H1 (cell line): ENCODE measurements at regions not wholly inside any gene's neighbourhood (a gene's known extent, or its start where the extent isn't known, plus 50 kb on each side); places are given as distances from the start of the nearest gene placed in this dataset.
A peak's percentile ranks its signal among the peaks of the same experiment; 100 is the strongest.

ENCODE experiments used
- CTCF ChIA-PET: fragments of 300-600 bp; sonication (Branson Sonifier 250); formaldehyde crosslinking; loops from one replicate; lab custom pipeline; 2021; ENCODE audit not compliant: partially characterized antibody; lab: Charles Lee
- POLR2A ChIA-PET: fragments of 300-600 bp; sonication (Branson Sonifier 250); formaldehyde crosslinking; loops from one replicate; lab custom pipeline; 2021; ENCODE audit warnings: inconsistent platforms; ENCODE audit not compliant: partially characterized antibody; lab: Charles Lee
- DNase-seq, 2 experiments: peaks; one replicate each; pipeline versions ENCODE4 v3.0.0 to v3.0.0-alpha.2; 2010 to 2022; ENCODE audit warnings: low spot score in 2 of 2, low read depth in 1 of 2, mixed read lengths in 1 of 2
- FAIRE-seq: peaks from 2 replicates; lab custom pipeline; 2011; peaks lifted over from hg19 to GRCh38; lab: Jason Lieb, UNC
- H2AFZ ChIP-seq: 2 replicates; pipeline ENCODE4 v1.8.1; 2012; ENCODE audit warnings: low read length, inconsistent platforms
- H2AK5ac ChIP-seq: 2 replicates; pipeline ENCODE4 v1.6.1; 2013; ENCODE audit warnings: low read depth, low read length
- H2BK120ac ChIP-seq: replicated peaks from 2 replicates; pipeline ENCODE3; 2013; ENCODE audit warnings: low read depth, low read length, inconsistent platforms
- H2BK12ac ChIP-seq: 2 replicates; pipeline ENCODE4 v1.6.1; 2013; ENCODE audit warnings: low read depth, low read length
- H2BK15ac ChIP-seq: 2 replicates; pipeline ENCODE4 v1.6.1; 2013; ENCODE audit warnings: low read length
- H2BK20ac ChIP-seq: 2 replicates; pipeline ENCODE4 v1.6.1; 2013; ENCODE audit warnings: low read length
- H2BK5ac ChIP-seq: 2 replicates; pipeline ENCODE4 v1.6.1; 2013; ENCODE audit warnings: low read depth, low read length
- H3K14ac ChIP-seq: 2 replicates; pipeline ENCODE4 v1.6.1; 2013; ENCODE audit warnings: inconsistent platforms; ENCODE audit not compliant: insufficient read length
- H3K18ac ChIP-seq: 2 replicates; pipeline ENCODE4 v1.6.1; 2013; ENCODE audit warnings: low read length; ENCODE audit errors: extremely low read depth
- H3K23ac ChIP-seq: 2 replicates; pipeline ENCODE4 v1.6.1; 2013; ENCODE audit warnings: inconsistent platforms; ENCODE audit not compliant: insufficient read length
- H3K23me2 ChIP-seq: 2 replicates; pipeline ENCODE4 v1.6.1; 2013; ENCODE audit warnings: low read depth, low read length
- H3K27ac ChIP-seq: 2 replicates; pipeline ENCODE4 v1.6.1; 2011; ENCODE audit warnings: low read depth, low read length, inconsistent platforms
- H3K27me3 ChIP-seq, 4 experiments: replicated peaks in 1 of 4; 1 replicate in 1 of 4; 2 replicates in 3 of 4; pipeline versions ENCODE4 v1.6.1 to v1.8.1; 2011 to 2013; ENCODE audit warnings: low read length in 3 of 4, mild to moderate bottlenecking in 3 of 4, inconsistent platforms in 2 of 4, mixed read lengths in 2 of 4, moderate library complexity in 1 of 4; ENCODE audit not compliant: control insufficient read depth in 3 of 4, insufficient read depth in 3 of 4; ENCODE audit errors: extremely low read depth in 1 of 4
- H3K36me3 ChIP-seq, 4 experiments: 2 replicates each; pipeline versions ENCODE4 v1.6.1 to v1.8.1; 2011 to 2013; ENCODE audit warnings: mild to moderate bottlenecking in 4 of 4, low read length in 3 of 4, moderate library complexity in 2 of 4, control low read depth in 1 of 4, inconsistent platforms in 1 of 4; ENCODE audit not compliant: insufficient read depth in 4 of 4, control insufficient read depth in 2 of 4
- H3K4ac ChIP-seq: replicated peaks from 2 replicates; pipeline ENCODE3; 2013; ENCODE audit warnings: low read length, low read depth, mixed read lengths, inconsistent platforms; ENCODE audit not compliant: insufficient read length
- H3K4me1 ChIP-seq, 4 experiments: replicated peaks in 1 of 4; 1 replicate in 1 of 4; 2 replicates in 3 of 4; pipeline versions ENCODE4 v1.6.1 to v1.8.1; 2011 to 2013; ENCODE audit warnings: low read length in 3 of 4, inconsistent platforms in 2 of 4, mixed read lengths in 1 of 4; ENCODE audit not compliant: insufficient read depth in 4 of 4, control insufficient read depth in 3 of 4
- H3K4me2 ChIP-seq, 2 experiments: 2 replicates each; pipeline versions ENCODE4 v1.6.1 to v1.8.1; 2011 to 2013; ENCODE audit warnings: low read depth in 2 of 2, low read length in 2 of 2, control low read depth in 1 of 2, inconsistent platforms in 1 of 2, mild to moderate bottlenecking in 1 of 2; ENCODE audit not compliant: insufficient read depth in 1 of 2
- H3K4me3 ChIP-seq, 4 experiments: fragments of 200-600, 300-600 bp in 1 of 4; sonication (generic), shearing (Covaris generic), sonication (Bioruptor Twin) in 1 of 4; 2 replicates each; pipeline versions ENCODE4 v1.5.1 to v1.8.1; 2011 to 2016; ENCODE audit warnings: low read length in 4 of 4, low read depth in 3 of 4, control low read depth in 2 of 4, inconsistent platforms in 2 of 4, mild to moderate bottlenecking in 2 of 4, mixed read lengths in 1 of 4, moderate library complexity in 1 of 4; ENCODE audit not compliant: insufficient read depth in 2 of 4; ENCODE audit errors: extremely low read depth in 1 of 4
- H3K56ac ChIP-seq: replicated peaks from 2 replicates; pipeline ENCODE3; 2013; ENCODE audit warnings: low read depth, mild to moderate bottlenecking, mixed read lengths, low read length, inconsistent platforms; ENCODE audit not compliant: insufficient read length
- H3K79me1 ChIP-seq: 2 replicates; pipeline ENCODE4 v1.6.1; 2013; ENCODE audit warnings: low read depth, low read length, control low read depth
- H3K79me2 ChIP-seq, 2 experiments: 2 replicates each; pipeline versions ENCODE4 v1.6.1 to v1.8.1; 2012 to 2013; ENCODE audit warnings: low read length in 2 of 2, mild to moderate bottlenecking in 2 of 2, inconsistent platforms in 1 of 2; ENCODE audit not compliant: insufficient read depth in 2 of 2, control insufficient read depth in 1 of 2
- H3K9ac ChIP-seq, 4 experiments: replicated peaks in 1 of 4; 1 replicate in 1 of 4; 2 replicates in 3 of 4; pipeline versions ENCODE4 v1.6.1 to v1.8.1; 2011 to 2013; ENCODE audit warnings: low read depth in 3 of 4, low read length in 3 of 4, control low read depth in 2 of 4, mild to moderate bottlenecking in 2 of 4, moderate library complexity in 2 of 4, inconsistent platforms in 1 of 4; ENCODE audit errors: extremely low read depth in 1 of 4
- H3K9me3 ChIP-seq, 2 experiments: 2 replicates each; pipeline versions ENCODE4 v1.6.1 to v1.8.1; 2012 to 2013; ENCODE audit warnings: mild to moderate bottlenecking in 2 of 2, moderate library complexity in 2 of 2, control low read depth in 1 of 2, inconsistent platforms in 1 of 2, low read depth in 1 of 2, low read length in 1 of 2, mixed read lengths in 1 of 2; ENCODE audit not compliant: insufficient read depth in 2 of 2
- H4K20me1 ChIP-seq, 2 experiments: replicated peaks in 1 of 2; 2 replicates each; pipeline versions ENCODE3 to v1.8.1; 2011 to 2013; ENCODE audit warnings: inconsistent platforms in 2 of 2, low read length in 2 of 2, mild to moderate bottlenecking in 1 of 2; ENCODE audit not compliant: insufficient read depth in 2 of 2, control insufficient read depth in 1 of 2
- H4K5ac ChIP-seq: 2 replicates; pipeline ENCODE4 v1.6.1; 2013; ENCODE audit warnings: low read length, low read depth, mixed read lengths, inconsistent platforms; ENCODE audit not compliant: insufficient read length
- H4K8ac ChIP-seq: 2 replicates; pipeline ENCODE4 v1.8.0; 2013; ENCODE audit warnings: mild to moderate bottlenecking, moderate library complexity, low read length, inconsistent platforms; ENCODE audit not compliant: insufficient read depth; ENCODE audit errors: extremely low read depth
- H4K91ac ChIP-seq: replicated peaks from 2 replicates; pipeline ENCODE3; 2013; ENCODE audit warnings: low read length, mixed read lengths, inconsistent platforms; ENCODE audit not compliant: insufficient read length
- ASH2L ChIP-seq: fragments of 200-600, 300-600 bp; sonication (generic); IDR thresholded peaks from one replicate; pipeline ENCODE4 v1.7.1; 2017; ENCODE audit warnings: low read length
- CTBP2 ChIP-seq: IDR thresholded peaks from 2 replicates; pipeline ENCODE4 v1.7.0; 2011; ENCODE audit warnings: borderline replicate concordance, mild to moderate bottlenecking, moderate library complexity, mixed read lengths, low read length; ENCODE audit not compliant: insufficient read depth, insufficient read length
- POU5F1 ChIP-seq: IDR thresholded peaks from 2 replicates; pipeline ENCODE4 v1.6.1; 2011; ENCODE audit warnings: low read depth, mild to moderate bottlenecking, low read length, moderate library complexity
- RBBP5 ChIP-seq: IDR thresholded peaks from 2 replicates; pipeline ENCODE4 v1.7.1; 2012; ENCODE audit warnings: low read depth, mild to moderate bottlenecking, inconsistent platforms, low read length, moderate library complexity, borderline replicate concordance
- RNF2 ChIP-seq: fragments of 200-900, 300-1000 bp; sonication (generic); IDR thresholded peaks from 2 replicates; pipeline ENCODE4 v1.7.1; 2016; ENCODE audit warnings: borderline replicate concordance, low read depth, mild to moderate bottlenecking, antibody characterized with exemption, low read length; ENCODE audit not compliant: poor library complexity, severe bottlenecking; ENCODE audit errors: missing control alignments
- SIX5 ChIP-seq: IDR thresholded peaks from 2 replicates; pipeline ENCODE4 v1.6.1; 2011; ENCODE audit warnings: mild to moderate bottlenecking, low read depth, low read length
- SP2 ChIP-seq: IDR thresholded peaks from 2 replicates; pipeline ENCODE4 v1.6.1; 2012; ENCODE audit warnings: mild to moderate bottlenecking, low read length, inconsistent platforms
- TAF7 ChIP-seq: optimal IDR thresholded peaks from 2 replicates; pipeline ENCODE3; 2011; ENCODE audit warnings: low read depth, mild to moderate bottlenecking, inconsistent platforms, low read length, moderate library complexity, borderline replicate concordance
- WGBS, 2 experiments: shearing (Covaris generic) in 1 of 2; methylation state at CpG; one replicate each; pipeline versions ENCODE4 v1.1.6 to v1.1.7; 2013 to 2015; ENCODE audit warnings: low lambda C conversion rate in 2 of 2, mixed read lengths in 2 of 2, inconsistent platforms in 1 of 2, low coverage in 1 of 2, missing lambda C conversion rate in 1 of 2; ENCODE audit not compliant: insufficient replicate concordance in 2 of 2, insufficient coverage in 1 of 2, insufficient read length in 1 of 2; ENCODE audit errors: extremely low coverage in 1 of 2, missing lambda C conversion rate in 1 of 2; 5-methylcytosine and 5-hydroxymethylcytosine counted together

- Histone ChIP-seq H3K23ac (no peak overlapping the region), H3K4ac (no peak overlapping the region), H3K27me3 (no peaks in the 10 kb centered on the region), H2BK15ac (no peak overlapping the region), H3K36me3 (no peaks in the 10 kb centered on the region), H3K56ac (no peak overlapping the region), H3K79me1 (no peaks in the 10 kb centered on the region), H2BK20ac (no peak overlapping the region), H3K9me3 (no peaks in the 10 kb centered on the region), H2BK12ac (0 out of 2 replicates have a peak overlapping the region, but pooled peaks have one; percentile 28), H2AK5ac (no peak overlapping the region), H3K4me1 (no peaks in the 10 kb centered on the region), H4K20me1 (no peaks in the 10 kb centered on the region), H3K23me2 (no peaks in the 10 kb centered on the region), H3K14ac (no peak overlapping the region), H2BK5ac (no peak overlapping the region), H4K5ac (no peak overlapping the region), H3K18ac (no peak overlapping the region), H2AFZ (no peak overlapping the region), H3K9ac (no peak overlapping the region), H2BK120ac (no peak overlapping the region), H4K91ac (no peak overlapping the region), H3K4me3 (no peak overlapping the region), H4K8ac (no peak overlapping the region), H3K79me2 (no peaks in the 10 kb centered on the region), H3K4me2 (no peak overlapping the region), H3K27ac (no peak overlapping the region)
- ChIA-PET POLR2A (no interaction called here), CTCF (interaction anchor here (0.6 to 1.0 kb wide), 2 partner anchors 14 to 1104 kb away, joined by 3 read pairs; no protein-coding TSS in a partner anchor)
- DNase-seq (no peak), FAIRE-seq (no peak)
- TF ChIP-seq ASH2L = no peak
- no peak for TF ChIP-seq POU5F1
- TF ChIP-seq RBBP5 = no peak
- TF ChIP-seq CTBP2 = no peak
- TF ChIP-seq RNF2 = no peak
- TF ChIP-seq SIX5 = no peak
- no peak for TF ChIP-seq TAF7
- no peak for TF ChIP-seq SP2
- 87% methylated on average over 6 of the region's 6 CpGs; no CpG with 5 or more reads in 1 of the 2 experiments for WGBS, 2 experiments
These were observed 108.8 kb upstream of the PTPRG start for GRCh38 chr3:61452535-61453090.
